ENCODE measurements at regions not wholly inside any gene's neighbourhood (a gene's known extent, or its start where the extent isn't known, plus 50 kb on each side); places are given as distances from the start of the nearest gene placed in this dataset.
"Not testable (repeated sequence)": the region's sequence is repeated elsewhere in the genome, so short reads cannot be mapped to it uniquely, and the experiment has no call there.

DNA sequence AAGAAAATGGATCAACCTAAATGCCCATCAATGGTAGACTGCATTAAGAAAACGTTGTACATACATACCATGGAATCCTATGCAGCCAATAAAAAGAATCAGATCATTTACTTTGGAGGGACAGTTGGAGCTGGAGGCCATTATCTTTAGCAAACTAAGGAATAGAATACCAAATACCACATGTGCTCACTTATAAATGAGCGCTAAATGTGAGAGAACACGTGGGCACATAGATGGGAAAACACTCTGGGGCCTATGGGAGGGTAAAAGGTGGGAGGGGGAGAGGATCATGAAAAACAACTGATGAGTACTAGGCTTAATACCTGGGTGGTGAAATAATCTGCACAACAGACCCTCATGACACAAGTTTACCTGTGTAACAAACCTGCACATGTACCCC is 1729.9 kb upstream of the PCDH10 start:
- no peak for DNase-seq

DNA sequence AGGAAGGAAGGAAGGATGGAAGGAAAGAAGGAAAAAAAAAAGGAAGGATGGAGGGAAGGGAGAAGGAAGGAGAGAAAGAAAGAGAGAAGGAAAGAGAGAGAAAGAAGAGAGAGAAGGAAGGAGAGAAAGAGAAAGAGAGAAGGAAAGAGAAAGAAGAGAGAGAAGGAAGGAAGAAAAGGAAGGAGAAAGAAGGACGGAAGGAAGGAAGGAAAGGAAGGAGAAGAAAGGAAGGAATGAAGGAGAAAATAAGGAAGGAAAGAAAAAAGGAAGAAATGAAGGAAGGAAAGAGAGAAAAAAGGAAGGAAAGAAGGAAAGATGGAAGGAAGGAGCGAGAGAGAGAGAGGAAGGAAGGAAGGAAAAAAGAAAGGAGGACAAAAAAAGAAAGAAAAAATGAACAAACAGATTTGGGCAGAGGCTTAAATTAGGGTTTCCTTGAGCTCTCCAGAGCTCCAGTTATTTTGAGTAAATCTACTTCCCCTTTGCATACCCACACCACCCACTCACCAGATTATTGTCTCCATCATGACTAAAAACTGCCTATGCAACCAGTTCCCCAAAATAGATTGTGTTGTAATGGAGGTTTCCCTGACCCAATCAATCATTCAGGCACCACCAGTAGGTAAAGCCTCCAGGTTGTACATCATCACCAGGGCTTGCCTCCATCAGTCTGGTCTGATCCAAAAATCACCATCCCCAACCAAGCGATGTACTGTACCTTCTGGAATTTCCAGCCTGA is 1722.9 kb upstream of the PCDH10 start:
- no peak for DNase-seq

DNA sequence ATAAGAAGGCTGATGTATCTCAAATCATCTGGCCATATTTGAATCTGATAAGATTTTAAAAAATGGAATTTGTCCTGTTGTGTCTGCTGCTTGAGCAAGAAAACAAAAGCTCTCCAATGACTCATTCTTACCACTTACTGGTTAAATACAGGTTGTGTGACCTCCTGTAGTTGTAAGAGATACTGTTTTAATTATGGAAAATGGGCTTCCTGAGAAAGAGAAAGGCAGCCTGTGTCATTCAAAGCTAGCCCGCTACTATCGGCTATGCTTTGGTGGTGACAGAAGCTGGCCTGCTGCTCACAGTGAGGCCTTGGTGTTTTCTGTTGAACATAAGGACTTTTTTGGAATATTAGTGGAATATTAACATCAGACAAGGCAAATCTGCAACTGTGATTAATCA is 1722.1 kb upstream of the PCDH10 start:
- no peak for DNase-seq

DNA sequence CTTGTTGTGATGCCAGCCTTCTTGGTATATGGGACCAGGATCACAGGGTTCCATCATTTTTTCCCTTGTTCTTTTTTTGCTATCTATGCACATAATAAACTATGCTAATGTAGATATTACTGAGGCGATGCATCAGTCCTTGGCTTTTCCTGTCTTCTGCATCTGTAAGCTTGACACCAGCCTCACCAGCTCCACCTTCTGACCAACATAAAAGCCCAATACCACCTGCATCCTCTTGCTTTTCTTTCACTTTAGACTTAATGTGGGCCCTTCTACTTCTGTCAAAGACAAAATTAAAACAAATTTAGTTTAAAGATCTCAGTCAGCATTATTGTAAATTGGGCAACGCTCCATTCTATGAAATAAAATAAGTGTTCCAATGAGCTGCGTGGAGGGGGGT is 1718.8 kb upstream of the PCDH10 start:
- no peak for DNase-seq

DNA sequence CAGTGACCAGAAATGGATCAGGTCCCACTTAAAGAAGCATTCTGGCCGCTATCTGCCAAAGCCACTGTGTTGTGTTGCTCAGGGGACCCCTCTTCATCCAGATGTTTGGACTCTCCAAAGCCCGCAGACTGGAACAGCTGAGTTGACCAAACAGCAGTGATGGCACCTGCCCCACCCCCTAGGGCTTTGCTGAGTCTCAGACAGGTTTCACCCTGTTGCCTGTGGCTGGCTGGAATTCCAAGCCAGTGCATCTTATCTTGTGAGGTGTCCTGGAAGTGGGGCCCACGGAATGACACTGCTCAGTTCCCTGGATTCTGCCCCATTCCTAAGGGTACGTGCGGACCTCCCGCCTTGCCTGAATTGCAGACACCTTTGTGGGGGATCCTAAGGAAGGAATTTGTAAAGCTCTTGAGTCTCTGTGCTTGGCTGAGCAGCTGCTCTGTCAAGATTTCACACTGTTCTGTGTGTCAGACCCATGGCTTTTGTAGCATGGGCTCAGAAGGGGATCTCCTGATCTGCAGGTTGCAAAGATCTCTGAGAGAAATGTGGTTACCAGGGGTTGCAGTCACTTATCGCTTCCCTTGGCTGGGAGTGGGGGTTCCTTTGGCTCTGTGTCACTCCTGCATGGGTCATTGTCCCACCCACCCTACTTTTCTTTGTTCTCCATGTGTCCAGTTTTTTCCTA is 1707.9 kb upstream of the PCDH10 start:
- DNase-seq: no peak

DNA sequence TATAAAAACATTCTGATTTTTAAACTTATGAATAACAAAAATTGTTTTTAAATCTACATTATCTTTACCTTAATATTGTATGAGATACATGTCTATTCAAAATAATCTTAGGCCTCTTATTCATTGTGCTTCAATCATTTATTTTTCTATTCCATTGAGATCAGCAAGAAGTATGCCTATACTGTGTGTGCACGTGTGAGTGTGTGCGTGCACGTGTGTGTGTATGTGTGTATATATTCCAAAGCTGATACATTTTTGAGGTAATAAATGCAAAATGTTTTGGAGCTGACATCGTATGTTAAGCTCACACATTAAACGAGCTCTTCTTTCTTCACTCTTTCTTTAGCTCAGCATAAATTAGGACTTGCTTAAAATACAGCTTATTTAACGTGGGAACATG is 1701.2 kb upstream of the PCDH10 start:
- DNase-seq: no peak

DNA sequence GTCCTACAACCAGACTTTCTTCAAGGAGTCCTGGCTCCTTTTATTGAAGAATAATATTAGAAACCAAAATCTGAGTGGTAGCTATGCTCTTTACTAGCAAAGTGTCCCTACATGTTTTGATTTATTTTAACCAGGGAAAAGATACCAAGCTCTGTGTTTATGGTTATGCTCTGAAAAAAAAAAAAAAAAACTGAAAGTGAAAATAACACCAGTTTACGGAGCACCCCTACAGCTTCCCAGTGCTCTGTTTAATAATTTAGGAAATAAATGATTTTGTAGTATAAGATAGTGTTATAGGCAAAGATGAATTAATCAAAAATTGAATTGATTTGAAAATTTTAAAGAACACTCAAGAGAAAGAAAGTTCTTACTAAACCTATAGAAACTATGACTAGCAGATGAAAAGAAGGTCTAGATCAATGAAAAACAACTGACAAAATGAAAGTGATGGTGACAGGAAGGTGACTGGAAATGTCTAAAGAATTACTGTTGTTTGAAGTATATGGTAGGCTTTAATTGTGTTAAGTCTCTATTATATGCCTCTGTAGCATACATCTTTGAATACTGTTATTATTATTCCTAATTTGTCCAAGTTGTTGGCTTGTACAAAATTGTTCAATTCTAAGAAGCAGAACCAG is 1698.4 kb upstream of the PCDH10 start:
- no peak for DNase-seq

DNA sequence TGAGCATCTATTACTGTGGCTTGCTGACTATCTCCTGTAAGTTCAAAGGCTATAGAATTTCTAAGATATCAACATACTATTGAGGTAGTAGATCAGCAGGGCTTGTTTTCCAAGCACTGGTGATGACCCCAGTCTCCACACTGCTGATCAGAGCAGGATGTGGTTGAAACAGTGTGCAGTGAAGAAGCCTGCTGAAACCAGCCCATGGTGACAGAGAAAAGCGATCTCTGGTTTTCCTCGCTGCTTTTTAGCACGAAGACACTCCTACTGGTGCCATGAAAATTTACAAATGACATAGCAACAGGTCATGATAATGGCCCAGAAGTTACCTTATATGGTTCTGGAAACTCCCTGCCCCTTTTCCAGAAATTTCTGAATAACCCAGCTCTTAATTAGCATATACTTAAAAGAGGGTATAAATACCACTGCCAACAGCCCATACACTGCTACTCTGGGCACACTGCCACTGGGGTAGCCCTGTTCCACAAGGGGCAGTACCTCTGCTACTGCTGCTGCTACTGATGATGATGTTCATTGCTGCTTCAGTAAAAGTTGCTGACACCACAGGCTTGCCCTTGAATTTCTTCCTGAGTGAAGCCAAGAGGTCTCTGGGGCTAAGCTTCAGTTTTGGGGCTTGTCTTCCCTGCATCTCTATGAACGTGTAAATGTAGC is 1689.5 kb upstream of the PCDH10 start:
- no peak for DNase-seq

DNA sequence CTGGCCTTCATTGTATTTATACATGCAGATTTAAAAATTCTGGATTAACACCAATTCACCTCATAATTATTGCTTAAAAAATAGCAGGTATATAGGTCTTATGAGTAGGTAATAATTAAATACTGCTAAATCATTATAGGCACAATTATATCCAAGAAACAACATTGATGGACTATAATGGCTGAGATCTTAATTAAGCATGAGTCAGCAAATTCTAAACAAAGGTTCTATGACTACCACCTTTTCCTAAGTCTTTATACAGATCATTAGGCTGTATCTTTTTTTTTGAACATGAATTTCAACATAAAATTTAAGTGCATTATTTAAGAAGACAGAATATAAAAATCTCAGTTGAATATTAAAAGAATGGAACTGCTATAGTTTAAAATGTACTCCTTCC is 1678.7 kb upstream of the PCDH10 start:
- no peak for DNase-seq

DNA sequence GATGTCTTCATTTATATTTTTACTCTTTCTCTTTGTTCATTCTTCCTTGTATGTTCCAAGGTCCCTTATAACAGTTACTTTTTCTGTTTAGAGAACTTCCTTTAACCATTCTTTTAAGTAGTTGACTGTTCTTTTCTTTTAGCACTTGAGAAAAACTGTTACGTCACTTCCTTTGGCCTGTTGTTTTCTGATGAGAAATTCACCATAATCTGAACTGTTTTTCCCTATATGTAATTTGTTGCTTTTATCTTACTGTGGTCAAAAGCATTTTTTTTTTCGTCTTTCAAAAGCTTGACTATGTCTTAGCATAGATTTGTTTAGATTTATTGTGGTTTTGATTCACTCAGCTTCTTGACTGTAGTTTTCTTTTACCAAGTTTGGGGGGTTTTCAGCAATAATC is 1660.3 kb upstream of the PCDH10 start:
- no peak for DNase-seq

DNA sequence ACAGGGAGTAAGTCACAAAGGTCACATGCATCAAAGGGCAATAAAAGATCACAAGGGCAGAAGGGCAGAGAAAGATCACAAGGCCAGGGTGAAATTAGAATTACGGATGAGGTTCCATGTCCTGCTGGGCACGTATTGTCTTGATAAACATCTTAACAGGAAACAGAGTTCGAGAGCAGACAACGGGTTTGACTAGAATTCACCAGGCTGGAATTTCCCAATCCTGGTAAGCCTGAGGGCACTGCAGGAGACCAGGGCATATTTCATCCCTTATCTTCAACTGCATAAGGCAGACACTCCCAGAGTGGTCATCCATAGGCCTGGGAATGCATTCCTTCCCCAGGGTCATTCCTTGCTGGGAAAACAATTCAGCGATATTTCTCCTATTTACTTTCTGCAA is 1652.9 kb upstream of the PCDH10 start:
- not testable (repeated sequence) for DNase-seq

DNA sequence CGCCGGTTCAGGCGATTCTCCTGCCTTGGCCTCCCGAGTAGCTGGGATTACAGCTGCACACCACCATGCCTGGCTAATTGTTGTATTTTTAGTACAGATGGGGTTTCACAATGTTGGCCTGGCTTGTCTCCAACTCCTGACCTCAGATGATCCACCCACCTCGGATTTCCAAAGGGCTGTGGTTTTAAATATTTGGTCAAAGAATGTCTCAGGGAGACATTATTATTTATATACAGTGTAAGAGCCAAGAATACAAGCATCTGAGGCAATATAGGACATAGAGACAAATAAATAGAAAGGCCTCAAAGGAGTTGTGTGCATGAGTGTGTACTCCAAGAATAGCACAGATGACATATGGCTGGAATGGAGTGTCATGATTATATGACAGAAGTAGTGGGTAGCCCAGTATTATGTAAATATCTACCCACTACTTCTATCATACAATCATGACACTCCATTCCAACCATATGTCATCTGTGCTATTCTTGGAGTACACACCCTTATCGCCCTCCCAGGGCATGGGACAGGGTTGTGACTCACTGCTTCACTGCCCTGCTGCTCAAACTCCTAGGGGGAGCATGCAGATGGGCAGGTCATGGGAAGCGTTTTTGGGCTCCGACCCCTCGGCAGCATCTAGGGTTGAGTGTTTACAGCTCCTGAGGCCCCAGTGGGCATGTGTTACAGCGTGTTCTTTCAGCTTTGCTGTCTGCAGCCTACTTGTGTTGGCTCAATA is 1649.8 kb upstream of the PCDH10 start:
- no peak for DNase-seq

DNA sequence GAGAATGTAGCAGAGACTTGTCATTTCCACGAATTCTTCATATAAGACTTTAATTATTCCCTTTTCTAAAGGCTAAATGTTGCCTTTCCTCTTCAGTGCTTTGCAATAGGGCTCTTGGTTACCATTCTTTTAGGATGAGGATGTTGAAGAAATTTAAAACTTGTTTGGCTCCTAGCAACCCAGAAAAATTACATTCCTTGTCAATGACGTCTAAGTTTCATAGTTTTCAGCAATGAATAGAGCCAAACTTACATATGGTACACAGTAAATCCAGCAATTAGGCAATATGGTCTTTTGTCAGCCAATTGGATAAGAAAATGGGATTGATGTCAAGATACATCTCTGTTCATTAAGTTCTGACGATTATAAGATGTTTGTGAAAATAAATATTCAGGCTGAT is 1639.6 kb upstream of the PCDH10 start:
- no peak for DNase-seq

DNA sequence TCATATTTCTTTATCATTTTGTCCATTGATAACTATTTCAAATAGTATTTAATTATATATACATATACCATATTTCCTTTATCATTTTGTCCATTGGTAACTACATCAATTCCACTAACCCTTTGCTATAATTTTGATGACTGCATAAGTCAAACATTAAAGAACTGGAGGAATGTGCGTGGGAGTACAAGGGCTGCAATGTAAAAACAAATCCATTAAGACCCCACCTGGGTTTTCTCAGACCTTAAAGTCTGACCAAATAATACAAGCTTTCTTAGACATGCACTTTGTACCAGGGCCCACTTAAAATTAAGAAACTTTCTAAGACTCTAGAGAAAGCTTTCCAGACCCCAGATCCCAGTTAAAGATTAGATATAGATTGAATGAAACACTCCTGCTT is 1622.4 kb upstream of the PCDH10 start:
- DNase-seq: no peak

DNA sequence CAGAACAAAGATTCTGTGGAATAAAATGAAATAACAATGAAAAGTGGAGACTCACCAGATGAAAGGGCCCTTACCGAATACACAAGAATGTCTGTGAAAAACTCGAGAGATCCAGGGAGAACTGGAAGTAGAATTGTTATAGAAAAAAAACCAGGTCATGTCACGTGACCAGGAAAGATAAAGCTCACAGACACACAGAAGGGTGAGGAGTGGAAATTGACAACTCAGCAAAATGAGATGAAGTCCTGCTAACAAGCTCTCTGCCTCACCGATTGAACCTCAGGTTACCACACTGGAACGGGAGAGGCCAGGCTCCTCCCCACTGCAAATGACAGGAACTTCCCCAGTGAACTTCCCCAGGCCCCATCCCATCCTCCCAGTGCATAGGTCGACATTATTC is 1618.0 kb upstream of the PCDH10 start:
- no peak for DNase-seq

DNA sequence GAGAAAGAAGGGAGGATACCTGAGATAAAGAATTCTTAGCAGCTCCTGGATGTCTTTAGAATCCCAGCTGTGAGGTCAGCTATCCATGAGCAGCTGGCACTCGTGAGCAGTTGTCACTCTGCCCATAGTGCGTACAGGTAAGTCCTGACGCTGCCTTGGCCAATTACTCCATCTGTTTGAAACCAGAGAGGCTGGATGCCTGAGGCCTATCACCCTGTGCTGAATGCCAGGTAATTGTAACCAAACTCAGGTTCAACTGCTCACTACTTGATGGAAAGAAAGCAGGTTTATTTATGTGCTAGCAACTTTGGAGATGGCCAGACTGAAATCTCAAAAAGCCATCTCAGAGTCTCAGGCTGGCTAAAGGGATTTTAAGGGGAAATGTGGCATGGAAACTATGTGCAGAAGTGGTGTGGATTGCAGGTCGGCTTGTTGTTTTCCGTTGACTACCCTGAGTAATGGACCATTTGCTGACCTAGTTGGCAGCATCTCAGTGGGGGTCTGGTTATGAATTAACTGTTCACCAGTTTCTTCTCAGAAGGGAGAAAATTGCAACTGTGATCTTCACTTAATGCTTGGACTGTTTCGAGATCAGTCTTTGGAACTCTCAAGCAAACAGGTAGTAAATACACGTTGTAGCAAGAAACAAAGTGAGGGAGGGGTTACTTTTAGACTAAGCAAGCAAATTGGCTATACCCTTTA is 1614.0 kb upstream of the PCDH10 start:
- DNase-seq: no peak

DNA sequence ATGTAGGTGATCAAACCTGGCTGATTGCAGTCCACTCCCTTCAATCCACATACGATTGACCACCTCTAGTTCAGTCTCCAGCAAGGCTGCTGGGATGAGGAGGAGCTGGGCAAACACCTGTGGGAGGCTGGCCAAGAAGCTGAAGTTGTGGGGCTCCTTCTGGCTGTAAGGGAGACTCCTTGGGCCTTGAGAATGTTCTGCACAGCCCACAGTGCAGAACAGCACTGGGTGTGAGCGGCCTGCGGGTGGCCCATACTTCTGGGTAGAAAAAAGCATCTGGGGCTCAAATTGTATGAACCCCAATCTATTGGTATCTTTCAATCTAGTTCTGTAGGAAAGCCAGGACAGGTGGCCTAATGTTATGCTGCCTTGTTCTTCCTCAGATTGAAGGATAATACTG is 1608.8 kb upstream of the PCDH10 start:
- DNase-seq: no peak

DNA sequence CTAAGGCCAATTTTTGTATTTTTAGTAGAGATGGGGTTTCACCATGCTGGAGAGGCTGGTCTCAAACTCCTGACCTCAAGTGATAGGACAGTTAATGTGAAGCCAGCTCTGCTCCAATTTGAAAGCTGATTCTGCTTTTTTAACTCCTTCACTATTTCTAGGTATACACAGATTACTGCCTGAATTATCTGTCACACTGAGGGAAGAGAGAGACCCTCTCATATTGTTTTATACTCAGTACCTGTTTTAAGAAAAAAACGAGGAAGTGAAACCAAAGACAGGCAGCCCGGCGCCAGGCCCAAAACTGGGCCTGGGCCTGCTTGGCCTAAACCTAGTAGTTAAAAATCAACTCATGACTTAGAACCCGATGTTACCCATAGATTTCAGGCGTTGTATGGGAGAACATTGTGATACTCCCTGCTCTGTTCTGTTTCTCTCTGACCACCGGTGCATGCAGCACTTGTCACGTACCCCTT is 1601.5 kb upstream of the PCDH10 start:
- DNase-seq: no peak

DNA sequence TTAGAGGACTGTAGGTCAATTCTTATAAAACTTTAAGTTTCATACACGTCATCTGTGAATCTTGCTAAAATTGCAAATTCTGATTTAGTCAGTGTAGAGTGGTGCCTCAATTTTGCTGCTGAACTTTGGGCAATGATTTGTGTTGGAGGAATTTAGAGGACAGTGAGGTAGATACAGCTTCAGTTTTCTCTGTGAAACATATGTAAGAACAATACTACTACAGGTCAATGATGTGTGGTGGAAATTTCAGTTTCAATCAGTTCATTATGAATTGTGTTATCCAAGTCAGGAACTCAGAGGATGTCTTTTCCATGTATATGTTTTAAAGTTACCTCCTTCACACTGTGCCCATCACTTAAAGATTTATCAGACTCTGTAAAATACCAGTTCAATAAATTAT is 1597.8 kb upstream of the PCDH10 start:
- DNase-seq: no peak

DNA sequence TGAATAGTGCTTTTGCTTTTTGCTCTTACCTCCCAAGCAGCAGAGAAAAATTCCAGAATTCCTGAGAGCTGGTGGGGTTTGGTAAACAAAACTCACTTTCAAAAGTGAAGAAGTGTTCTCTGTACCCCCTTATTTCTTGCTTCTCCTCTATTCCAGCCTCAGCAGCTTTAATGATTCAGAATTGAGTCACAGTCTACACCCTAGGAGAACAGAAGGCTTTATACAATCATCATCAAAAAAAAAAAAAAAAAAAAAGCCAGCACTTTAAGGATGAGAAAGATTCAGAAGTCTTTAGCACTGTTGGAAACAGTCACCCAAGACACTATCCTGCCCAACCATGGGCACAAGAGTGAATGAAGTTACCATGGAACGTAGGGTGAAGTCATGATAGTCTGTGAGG is 1583.1 kb upstream of the PCDH10 start:
- no peak for DNase-seq

DNA sequence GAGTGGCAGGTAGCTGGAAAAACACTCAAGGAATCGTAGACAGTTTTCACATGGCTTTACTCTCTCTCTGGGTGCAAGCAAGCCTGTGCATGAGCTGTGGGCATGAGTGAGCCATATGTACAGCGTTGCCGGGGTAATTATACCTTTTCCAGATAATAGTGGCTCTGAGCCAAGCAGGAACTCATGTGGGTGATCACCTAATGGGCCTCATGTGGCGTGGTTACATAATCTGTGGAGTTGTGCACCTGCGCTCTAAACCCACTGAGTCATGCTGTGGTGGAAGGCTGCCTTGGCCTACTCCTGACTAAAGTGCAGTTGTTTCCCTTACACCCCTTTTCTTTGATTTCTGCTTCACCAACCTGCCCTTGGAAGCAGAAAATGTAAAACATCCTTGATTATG is 1564.5 kb upstream of the PCDH10 start:
- DNase-seq: no peak

DNA sequence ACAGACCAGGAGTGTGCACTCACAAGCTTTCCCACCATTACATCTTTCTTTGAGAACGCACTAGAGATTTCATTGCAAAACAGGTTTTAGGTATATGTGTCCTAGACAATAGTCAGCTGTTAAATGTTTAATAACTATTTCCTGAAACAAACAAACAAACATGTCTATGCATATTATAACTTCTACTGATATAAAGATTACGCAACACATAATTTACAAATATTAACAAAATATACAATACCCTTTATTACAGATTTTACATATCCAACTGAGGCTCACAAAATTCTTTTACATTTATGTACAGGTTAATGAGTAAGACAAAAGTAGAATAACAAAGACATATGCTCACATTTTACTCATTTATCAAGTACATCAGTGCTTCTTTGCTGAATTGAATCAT is 1554.0 kb upstream of the PCDH10 start:
- DNase-seq: no peak
